ENCODE measurements at regions not wholly inside any gene's neighbourhood (a gene's known extent, or its start where the extent isn't known, plus 50 kb on each side); places are given as distances from the start of the nearest gene placed in this dataset.
"Not testable (repeated sequence)": the region's sequence is repeated elsewhere in the genome, so short reads cannot be mapped to it uniquely, and the experiment has no call there.

DNA sequence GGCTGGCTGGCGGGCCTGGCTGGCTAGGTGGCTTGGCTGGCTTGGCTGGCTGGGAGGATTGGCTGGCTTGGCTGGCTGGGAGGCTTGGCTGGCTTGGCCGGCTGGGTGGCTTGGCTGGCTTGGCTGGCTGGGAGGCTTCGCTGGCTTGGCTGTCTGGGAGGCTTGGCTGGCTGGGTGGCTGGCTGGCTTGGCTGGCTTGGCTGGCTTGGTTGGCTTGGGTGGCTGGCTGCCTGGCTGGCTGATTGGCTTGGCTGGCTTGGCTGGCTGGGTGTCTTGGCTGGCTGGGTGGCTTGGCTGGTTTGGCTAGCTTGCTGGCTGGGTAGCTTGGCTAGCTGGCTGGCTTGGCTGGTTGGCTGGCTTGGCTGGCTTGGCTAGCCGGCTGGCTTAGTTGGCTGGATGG lies 2817.8 kb downstream of the RPIA start:
- H3K27me3 ChIP-seq; H3K9me3 ChIP-seq (replicated peaks in 1 of 3); H3K36me3 ChIP-seq (replicated peaks in 1 of 2); H3K27ac ChIP-seq; H3K4me1 ChIP-seq (replicated peaks in 1 of 2); intact Hi-C loops (cut with DNase I); H3K4me3 ChIP-seq: not testable (repeated sequence)
- peak in 1 of 7 donors; percentile 3 for DNase-seq
- 57 to 59% methylated on average over 3 of the region's 4 CpGs; no CpG with 5 or more reads in 2 of the 4 donors for WGBS, 4 donors

DNA sequence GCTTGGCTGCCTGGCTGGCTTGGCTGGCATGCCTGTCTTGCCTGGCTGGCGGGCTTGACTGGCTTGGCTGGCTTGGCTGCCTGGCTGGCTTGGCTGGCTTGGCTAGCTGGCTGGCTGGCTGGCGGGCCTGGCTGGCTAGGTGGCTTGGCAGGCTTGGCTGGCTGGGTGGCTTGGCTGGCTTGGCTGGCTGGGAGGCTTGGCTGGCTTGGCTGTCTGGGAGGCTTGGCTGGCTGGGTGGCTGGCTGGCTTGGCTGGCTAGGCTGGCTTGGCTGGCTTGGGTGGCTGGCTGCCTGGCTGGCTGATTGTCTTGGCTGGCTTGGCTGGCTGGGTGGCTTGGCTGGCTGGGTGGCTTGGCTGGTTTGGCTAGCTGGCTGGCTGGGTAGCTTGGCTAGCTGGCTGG lies 2819.7 kb downstream of the RPIA start:
- H3K9me3 ChIP-seq (replicated peaks in 1 of 3); H3K36me3 ChIP-seq (replicated peaks in 1 of 2); H3K27me3 ChIP-seq; H3K4me1 ChIP-seq (replicated peaks in 1 of 2); DNase-seq; intact Hi-C loops (cut with DNase I); H3K4me3 ChIP-seq; H3K27ac ChIP-seq: not testable (repeated sequence)
- WGBS, 4 donors = 64 to 87% methylated on average over 2 of the region's 2 CpGs; no CpG with 5 or more reads in 2 of the 4 donors

DNA sequence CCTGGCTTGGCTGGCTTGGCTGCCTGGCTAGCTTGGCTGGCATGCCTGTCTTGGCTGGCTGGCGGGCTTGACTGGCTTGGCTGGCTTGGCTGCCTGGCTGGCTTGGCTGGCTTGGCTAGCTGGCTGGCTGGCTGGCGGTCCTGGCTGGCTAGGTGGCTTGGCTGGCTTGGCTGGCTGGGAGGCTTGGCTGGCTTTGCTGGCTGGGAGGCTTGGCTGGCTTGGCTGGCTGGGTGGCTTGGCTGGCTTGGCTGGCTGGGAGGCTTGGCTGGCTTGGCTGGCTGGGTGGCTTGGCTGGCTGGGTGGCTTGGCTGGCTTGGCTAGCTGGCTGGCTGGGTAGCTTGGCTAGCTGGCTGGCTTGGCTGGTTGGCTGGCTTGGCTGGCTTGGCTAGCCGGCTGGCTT lies 2824.5 kb downstream of the RPIA start:
- 72 to 100% (median 94%) methylated on average over 1 to 2 of the region's 3 CpGs; no CpG with 5 or more reads in 1 of the 4 donors for WGBS, 4 donors
- intact Hi-C loops (cut with DNase I); H3K36me3 ChIP-seq (replicated peaks in 1 of 2); H3K9me3 ChIP-seq (replicated peaks in 1 of 3); DNase-seq; H3K4me3 ChIP-seq; H3K27me3 ChIP-seq; H3K4me1 ChIP-seq (replicated peaks in 1 of 2); H3K27ac ChIP-seq: not testable (repeated sequence)

DNA sequence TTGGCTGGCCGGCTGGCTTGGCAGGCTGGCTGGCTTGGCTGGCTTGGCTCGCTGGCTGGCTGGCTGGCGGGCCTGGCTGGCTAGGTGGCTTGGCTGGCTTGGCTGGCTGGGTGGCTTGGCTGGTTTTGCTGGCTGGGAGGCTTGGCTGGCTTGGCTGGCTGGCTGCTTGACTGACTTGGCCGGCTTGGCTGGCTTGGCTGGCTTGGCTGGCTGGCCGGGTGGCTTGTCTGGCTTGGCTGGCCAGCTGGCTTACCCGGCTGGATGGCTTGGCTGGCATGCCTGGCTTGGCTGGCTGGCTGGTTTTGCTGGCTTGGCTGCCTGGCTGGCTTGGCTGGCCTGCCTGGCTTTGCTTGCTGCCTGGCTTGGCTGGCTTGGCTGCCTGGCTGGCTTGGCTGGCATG lies 2825.2 kb downstream of the RPIA start:
- H3K36me3 ChIP-seq (replicated peaks in 1 of 2); H3K4me1 ChIP-seq (replicated peaks in 1 of 2); H3K27me3 ChIP-seq; H3K4me3 ChIP-seq; H3K27ac ChIP-seq; H3K9me3 ChIP-seq (replicated peaks in 1 of 3); DNase-seq; intact Hi-C loops (cut with DNase I): not testable (repeated sequence)
- WGBS, 4 donors = 65 to 94% (median 90%) methylated on average over 2 to 6 of the region's 6 CpGs; no CpG with 5 or more reads in 1 of the 4 donors

DNA sequence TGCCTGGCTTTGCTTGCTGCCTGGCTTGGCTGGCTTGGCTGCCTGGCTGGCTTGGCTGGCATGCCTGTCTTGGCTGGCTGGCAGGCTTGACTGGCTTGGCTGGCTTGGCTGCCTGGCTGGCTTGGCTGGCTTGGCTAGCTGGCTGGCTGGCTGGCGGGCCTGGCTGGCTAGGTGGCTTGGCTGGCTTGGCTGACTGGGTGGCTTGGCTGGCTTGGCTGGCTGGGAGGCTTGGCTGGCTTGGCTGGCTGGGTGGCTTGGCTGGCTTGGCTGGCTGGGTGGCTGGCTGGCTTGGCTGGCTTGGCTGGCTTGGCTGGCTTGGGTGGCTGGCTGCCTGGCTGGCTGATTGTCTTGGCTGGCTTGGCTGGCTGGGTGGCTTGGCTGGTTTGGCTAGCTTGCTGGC lies 2826.4 kb downstream of the RPIA start:
- H3K4me3 ChIP-seq; H3K27ac ChIP-seq; DNase-seq; H3K4me1 ChIP-seq (replicated peaks in 1 of 2); intact Hi-C loops (cut with DNase I); H3K9me3 ChIP-seq (replicated peaks in 1 of 3); H3K27me3 ChIP-seq; H3K36me3 ChIP-seq (replicated peaks in 1 of 2): not testable (repeated sequence)
- WGBS, 4 donors = 78 to 89% methylated on average over 1 of the region's 1 CpG; no CpG with 5 or more reads in 2 of the 4 donors

DNA sequence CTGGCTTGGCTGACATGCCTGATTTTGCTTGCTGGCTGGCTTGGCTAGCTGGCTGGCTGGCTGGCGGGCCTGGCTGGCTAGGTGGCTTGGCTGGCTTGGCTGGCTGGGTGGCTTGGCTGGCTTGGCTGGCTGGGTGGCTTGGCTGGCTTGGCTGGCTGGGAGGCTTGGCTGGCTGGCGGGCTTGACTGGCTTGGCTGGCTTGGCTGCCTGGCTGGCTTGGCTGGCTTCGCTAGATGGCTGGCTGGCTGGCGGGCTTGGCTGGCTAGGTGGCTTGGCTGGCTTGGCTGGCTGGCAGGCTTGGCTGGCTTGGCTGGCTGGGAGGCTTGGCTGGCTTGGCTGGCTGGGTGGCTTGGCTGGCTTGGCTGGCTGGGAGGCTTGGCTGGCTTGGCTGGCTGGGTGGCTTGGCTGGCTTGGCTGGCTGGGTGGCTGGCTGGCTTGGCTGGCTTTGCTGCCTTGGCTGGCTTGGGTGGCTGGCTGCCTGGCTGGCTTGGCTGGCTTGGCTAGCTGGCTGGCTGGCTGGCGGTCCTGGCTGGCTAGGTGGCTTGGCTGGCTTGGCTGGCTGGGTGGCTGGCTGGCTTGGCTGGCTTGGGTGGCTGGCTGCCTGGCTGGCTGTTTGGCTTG lies 2827.0 kb downstream of the RPIA start:
- H3K4me3 ChIP-seq; H3K4me1 ChIP-seq (replicated peaks in 1 of 2); DNase-seq; H3K27ac ChIP-seq; intact Hi-C loops (cut with DNase I); H3K27me3 ChIP-seq; H3K9me3 ChIP-seq (replicated peaks in 1 of 3); H3K36me3 ChIP-seq (replicated peaks in 1 of 2): not testable (repeated sequence)
- WGBS, 4 donors = 84 to 100% (median 90%) methylated on average over 1 to 5 of the region's 5 CpGs

DNA sequence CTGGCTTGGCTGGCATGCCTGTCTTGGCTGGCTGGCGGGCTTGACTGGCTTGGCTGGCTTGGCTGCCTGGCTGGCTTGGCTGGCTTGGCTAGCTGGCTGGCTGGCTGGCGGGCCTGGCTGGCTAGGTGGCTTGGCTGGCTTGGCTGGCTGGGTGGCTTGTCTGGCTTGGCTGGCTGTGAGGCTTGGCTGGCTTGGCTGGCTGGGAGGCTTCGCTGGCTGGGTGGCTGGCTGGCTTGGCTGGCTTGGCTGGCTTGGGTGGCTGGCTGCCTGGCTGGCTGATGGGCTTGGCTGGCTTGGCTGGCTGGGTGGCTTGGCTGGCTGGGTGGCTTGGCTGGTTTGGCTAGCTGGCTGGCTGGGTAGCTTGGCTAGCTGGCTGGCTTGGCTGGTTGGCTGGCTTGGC lies 2827.9 kb downstream of the RPIA start:
- H3K4me1 ChIP-seq (replicated peaks in 1 of 2); H3K36me3 ChIP-seq (replicated peaks in 1 of 2); DNase-seq; H3K4me3 ChIP-seq; intact Hi-C loops (cut with DNase I); H3K9me3 ChIP-seq (replicated peaks in 1 of 3); H3K27ac ChIP-seq; H3K27me3 ChIP-seq: not testable (repeated sequence)
- 88 to 91% methylated on average over 2 of the region's 3 CpGs; no CpG with 5 or more reads in 2 of the 4 donors for WGBS, 4 donors

DNA sequence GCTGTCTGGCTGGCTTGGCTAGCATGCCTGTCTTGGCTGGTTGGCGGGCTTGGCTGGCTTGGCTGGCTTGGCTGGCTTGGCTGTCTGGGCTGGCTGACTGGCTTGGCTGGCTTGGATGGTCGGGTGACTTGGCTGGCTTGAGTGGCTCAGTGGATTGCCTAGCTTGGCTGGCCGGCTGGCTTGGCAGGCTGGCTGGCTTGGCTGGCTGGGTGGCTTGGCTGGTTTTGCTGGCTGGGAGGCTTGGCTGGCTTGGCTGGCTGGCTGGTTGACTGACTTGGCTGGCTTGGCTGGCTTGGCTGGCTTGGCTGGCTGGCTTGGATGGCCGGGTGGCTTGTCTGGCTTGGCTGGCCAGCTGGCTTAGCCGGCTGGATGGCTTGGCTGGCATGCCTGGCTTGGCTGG lies 2828.4 kb downstream of the RPIA start:
- H3K27ac ChIP-seq; H3K4me3 ChIP-seq; DNase-seq; H3K27me3 ChIP-seq; H3K36me3 ChIP-seq (replicated peaks in 1 of 2); intact Hi-C loops (cut with DNase I); H3K4me1 ChIP-seq (replicated peaks in 1 of 2); H3K9me3 ChIP-seq (replicated peaks in 1 of 3): not testable (repeated sequence)
- 85 to 89% methylated on average over 2 of the region's 5 CpGs; no CpG with 5 or more reads in 2 of the 4 donors for WGBS, 4 donors

DNA sequence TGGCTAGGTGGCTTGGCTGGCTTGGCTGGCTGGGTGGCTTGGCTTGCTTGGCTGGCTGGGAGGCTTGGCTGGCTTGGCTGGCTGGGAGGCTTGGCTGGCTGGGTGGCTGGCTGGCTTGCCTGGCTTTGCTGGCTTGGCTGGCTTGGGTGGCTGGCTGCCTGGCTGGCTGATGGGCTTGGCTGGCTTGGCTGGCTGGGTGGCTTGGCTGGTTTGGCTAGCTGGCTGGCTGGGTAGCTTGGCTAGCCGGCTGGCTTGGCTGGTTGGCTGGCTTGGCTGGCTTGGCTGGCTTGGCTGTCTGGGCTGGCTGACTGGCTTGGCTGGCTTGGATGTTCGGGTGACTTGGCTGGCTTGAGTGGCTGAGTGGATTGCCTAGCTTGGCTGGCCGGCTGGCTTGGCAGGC lies 2829.1 kb downstream of the RPIA start:
- H3K27me3 ChIP-seq; H3K4me1 ChIP-seq (replicated peaks in 1 of 2); intact Hi-C loops (cut with DNase I); H3K27ac ChIP-seq; H3K36me3 ChIP-seq (replicated peaks in 1 of 2); H3K4me3 ChIP-seq; H3K9me3 ChIP-seq (replicated peaks in 1 of 3); DNase-seq: not testable (repeated sequence)
- WGBS, 4 donors = 55 to 100% (median 82%) methylated on average over 1 to 3 of the region's 3 CpGs

DNA sequence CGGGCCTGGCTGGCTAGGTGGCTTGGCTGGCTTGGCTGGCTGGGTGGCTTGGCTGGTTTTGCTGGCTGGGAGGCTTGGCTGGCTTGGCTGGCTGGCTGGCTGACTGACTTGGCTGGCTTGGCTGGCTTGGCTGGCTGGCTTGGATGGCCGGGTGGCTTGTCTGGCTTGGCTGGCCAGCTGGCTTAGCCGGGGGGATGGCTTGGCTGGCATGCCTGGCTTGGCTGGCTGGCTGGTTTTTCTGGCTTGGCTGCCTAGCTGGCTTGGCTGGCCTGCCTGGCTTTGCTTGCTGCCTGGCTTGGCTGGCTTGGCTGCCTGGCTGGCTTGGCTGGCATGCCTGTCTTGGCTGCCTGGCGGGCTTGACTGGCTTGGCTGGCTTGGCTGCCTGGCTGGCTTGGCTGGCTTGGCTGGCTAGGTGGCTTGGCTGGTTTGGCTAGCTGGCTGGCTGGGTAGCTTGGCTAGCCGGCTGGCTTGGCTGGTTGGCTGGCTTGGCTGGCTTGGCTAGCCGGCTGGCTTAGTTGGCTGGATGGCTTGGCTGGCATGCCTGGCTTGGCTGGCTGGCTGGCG lies 2829.6 kb downstream of the RPIA start:
- 65 to 80% methylated on average over 4 of the region's 7 CpGs; no CpG with 5 or more reads in 2 of the 4 donors for WGBS, 4 donors
- H3K27ac ChIP-seq; H3K9me3 ChIP-seq (replicated peaks in 1 of 3); H3K27me3 ChIP-seq; H3K4me1 ChIP-seq (replicated peaks in 1 of 2); DNase-seq; H3K36me3 ChIP-seq (replicated peaks in 1 of 2); intact Hi-C loops (cut with DNase I); H3K4me3 ChIP-seq: not testable (repeated sequence)

DNA sequence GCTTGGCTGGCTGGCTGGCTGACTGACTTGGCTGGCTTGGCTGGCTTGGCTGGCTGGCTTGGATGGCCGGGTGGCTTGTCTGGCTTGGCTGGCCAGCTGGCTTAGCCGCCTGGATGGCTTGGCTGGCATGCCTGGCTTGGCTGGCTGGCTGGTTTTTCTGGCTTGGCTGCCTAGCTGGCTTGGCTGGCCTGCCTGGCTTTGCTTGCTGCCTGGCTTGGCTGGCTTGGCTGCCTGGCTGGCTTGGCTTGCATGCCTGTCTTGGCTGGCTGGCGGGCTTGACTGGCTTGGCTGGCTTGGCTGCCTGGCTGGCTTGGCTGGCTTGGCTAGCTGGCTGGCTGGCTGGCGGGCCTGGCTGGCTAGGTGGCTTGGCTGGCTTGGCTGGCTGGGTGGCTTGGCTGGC lies 2830.5 kb downstream of the RPIA start:
- H3K4me3 ChIP-seq; H3K4me1 ChIP-seq (replicated peaks in 1 of 2); intact Hi-C loops (cut with DNase I); H3K27ac ChIP-seq; DNase-seq; H3K9me3 ChIP-seq (replicated peaks in 1 of 3); H3K36me3 ChIP-seq (replicated peaks in 1 of 2); H3K27me3 ChIP-seq: not testable (repeated sequence)
- 65 to 89% methylated on average over 2 of the region's 4 CpGs; no CpG with 5 or more reads in 2 of the 4 donors for WGBS, 4 donors

All from adrenal gland (tissue), 9 donors.